ENCODE measurements at regions not wholly inside any gene's neighbourhood (a gene's known extent, or its start where the extent isn't known, plus 50 kb on each side); places are given as distances from the start of the nearest gene placed in this dataset.
"Not testable (repeated sequence)": the region's sequence is repeated elsewhere in the genome, so short reads cannot be mapped to it uniquely, and the experiment has no call there.

DNA sequence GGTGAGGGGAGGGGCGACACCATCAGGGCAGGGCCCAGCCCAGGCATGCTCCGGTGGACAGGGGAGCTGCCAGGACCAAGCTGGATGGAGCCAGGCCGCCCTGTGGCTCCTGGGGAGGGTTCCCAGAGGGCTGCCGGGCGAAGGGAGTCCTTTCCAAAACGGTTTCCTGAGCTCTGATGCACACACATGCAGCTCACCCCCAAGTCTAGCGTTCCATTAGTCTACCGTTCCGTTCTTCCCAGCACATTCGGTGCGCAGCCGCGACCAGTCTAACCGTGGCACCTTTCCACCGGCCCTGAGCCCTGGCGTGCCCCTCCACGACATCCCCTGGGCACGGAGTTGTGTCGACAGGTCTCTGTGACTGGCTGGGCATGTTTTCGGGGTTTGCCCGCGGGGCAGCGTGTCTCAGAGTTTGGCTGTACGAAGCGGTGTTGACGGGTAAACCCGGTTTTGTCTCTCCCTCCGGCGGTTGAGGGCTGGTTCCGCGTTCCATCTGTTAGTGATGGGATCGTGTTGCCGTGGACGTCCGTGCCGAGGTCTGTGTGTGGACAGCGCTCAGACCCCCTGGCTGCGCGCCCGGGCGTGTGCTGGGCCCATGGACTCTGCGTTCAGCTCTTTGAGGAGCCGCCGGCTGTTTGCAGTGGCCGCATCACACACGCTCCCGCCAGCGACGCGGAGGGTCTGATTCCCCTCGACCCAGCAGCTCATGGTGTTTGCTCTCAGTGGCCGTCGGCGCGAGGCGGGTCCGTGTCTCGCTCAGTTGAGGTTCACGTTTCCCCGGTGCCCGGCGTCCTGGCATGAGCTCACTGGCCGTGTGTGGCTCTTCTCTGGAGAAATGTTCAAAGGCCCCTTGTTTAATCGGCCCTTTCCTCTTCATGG lies 121.2 kb downstream of the IGLL1 start:
- Histone ChIP-seq H3K27ac (no peak overlapping the region), H3K4me3 (no peak overlapping the region)
- DNase-seq (ENCODE audit: low spot score), result no peak
- TF ChIP-seq, protein P1, sequence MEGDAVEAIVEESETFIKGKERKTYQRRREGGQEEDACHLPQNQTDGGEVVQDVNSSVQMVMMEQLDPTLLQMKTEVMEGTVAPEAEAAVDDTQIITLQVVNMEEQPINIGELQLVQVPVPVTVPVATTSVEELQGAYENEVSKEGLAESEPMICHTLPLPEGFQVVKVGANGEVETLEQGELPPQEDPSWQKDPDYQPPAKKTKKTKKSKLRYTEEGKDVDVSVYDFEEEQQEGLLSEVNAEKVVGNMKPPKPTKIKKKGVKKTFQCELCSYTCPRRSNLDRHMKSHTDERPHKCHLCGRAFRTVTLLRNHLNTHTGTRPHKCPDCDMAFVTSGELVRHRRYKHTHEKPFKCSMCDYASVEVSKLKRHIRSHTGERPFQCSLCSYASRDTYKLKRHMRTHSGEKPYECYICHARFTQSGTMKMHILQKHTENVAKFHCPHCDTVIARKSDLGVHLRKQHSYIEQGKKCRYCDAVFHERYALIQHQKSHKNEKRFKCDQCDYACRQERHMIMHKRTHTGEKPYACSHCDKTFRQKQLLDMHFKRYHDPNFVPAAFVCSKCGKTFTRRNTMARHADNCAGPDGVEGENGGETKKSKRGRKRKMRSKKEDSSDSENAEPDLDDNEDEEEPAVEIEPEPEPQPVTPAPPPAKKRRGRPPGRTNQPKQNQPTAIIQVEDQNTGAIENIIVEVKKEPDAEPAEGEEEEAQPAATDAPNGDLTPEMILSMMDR (IDR thresholded peaks at IDR 0.05), result no peak

DNA sequence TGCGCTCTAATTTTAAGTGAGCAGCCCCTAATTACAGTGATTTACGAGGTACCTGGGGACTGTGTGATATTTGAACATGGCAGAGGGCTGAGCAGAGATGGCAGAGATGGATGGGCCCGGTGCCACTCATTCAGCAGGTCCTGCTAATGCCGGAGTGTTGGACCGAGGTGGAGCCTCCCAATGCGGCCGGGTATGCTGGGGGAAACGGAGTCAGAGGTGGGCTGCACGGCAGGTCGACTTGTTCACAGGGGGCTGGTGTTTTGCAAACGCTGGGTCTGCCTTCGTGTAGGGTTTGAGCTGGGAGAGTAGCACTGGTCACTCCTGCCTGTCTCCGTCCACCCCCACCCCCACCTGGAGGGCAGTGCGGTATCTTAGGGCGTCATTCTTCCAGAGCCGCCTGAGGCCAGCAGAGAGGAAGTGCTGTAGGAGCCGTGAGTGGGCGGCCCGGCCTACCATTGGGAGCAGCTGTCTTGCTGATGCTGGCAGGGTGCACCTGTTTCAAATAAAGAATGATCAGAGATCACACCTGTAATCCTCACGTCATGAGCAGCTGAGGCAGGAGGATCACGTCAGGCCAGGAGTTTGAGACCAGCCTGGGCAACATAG lies 122.6 kb downstream of the IGLL1 start:
- TF ChIP-seq, protein P1 (IDR thresholded peaks at IDR 0.05), result no peak
- H3K27ac ChIP-seq, result no peak overlapping the region
- no peak overlapping the region for H3K4me3 ChIP-seq
- DNase-seq (ENCODE audit: low spot score), result no peak

DNA sequence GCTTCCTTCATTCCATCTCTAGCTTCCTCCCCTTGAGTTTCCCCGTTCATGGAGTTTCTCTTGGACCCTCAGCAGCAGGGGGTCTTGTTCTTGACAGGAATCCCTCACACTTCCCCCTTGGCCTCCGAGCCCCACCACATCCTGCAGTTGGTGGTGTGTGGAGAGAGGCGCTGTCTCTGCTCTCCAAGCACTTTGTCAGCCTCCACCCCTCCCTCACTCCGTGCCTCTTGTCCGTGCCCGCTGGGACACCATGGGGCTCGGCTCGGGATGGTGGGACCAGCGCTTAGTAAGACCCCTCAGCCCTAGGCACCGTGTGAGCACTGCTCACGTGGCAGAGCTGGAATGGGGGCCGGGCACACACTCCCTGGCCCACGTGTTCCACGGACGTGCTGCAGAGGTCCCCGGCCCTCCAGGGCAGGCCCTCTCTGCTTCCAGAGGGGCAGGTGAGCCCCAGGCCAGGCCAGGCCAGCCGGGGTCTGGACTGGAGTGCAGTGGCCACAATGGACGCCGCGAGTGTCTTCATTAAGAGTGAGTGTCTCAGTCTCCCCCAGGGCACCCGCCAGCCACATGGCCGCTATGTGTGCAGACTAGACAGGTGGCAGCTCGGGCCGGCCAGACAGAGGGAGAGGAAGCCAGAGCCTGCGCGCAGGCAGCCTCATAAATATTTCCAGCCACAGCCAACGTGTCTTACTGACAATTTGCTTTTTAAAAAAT lies 123.3 kb downstream of the IGLL1 start:
- H3K27ac ChIP-seq; H3K4me3 ChIP-seq; DNase-seq (ENCODE audit: low spot score): not testable (repeated sequence)

DNA sequence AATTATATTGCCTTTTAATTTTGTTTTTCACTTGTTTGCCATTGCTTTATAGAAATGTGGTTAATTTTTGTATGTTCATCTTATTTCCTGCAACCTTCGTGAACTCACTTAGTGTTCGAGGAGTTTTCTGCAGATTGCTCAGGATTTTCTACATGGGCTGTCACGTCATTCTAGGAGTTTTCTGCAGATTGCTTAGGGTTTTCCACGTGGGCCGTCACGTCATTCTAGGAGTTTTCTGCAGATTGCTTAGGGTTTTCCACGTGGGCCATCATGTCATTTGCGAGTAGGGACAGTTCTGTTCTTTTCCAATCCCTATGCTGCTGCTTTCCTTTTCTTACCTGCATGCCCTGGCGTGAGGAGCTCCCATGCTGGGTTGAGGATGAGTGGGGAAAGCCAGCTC lies 125.7 kb downstream of the IGLL1 start:
- H3K4me3 ChIP-seq; H3K27ac ChIP-seq; DNase-seq (ENCODE audit: low spot score): not testable (repeated sequence)

DNA sequence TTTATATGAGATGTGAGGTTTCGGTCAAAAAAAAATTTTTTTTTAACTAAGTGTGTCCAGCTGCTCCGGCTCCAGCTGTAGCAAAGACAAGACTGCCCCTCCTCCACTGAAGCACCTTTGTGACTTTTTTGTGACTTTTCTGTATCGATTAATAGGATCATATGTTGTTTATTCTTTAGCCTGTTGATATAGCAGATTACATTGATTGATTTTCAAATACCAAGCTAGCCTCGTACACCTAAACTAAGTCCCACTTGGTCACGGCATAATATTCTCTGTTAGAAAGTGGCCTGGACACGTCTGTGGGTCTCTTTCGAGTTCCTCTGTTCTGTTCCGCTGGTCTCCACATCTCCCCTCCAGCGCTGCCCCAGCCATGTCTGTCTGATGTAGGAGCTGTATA lies 126.8 kb downstream of the IGLL1 start:
- Histone ChIP-seq H3K4me3 (no peak overlapping the region), H3K27ac (no peak overlapping the region)
- no peak for DNase-seq (ENCODE audit: low spot score)
- TF ChIP-seq, protein P1 (IDR thresholded peaks at IDR 0.05), result no peak

DNA sequence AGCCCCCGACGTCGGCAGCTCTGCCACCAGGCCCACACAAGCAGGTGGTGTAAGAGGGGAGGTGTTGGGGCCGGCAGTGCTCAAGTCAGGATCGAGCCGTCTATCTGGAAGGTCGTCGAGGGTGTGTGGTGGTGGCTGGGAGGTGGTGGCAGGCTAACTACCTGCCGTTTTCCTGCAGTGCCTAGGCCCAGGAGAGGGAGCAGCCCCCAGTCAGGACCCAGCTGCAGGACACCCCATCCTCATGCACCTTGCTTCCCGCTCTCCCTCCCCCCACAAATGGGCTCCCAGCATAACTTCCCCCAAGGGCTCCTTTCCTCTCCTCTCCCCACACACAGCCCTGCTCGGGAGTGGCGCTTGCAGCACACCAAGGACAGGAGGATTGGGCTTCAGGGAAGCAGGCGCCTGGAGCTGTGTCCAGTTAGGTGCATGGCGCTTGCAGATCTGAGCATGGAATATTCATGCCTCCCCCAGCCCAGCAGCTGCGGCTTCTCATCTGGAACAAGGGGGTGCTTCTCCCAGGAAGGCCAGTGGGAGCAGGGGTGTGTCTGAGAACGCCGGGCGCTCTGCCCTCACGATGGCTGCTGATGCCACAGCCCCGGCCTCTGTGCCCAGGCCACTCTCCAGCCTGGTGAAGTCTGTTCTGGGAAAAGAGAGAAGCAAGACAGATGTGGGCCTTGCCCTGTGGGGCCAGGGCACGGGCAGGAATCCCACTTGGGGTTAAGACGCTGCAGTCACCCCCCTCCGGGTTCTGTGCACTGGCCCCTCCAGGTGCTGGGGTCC lies 127.7 kb downstream of the IGLL1 start:
- Histone ChIP-seq H3K27ac (no peak overlapping the region), H3K4me3 (no peak overlapping the region)
- no peak for DNase-seq (ENCODE audit: low spot score)
- TF ChIP-seq, protein P1 (IDR thresholded peaks at IDR 0.05), result no peak

DNA sequence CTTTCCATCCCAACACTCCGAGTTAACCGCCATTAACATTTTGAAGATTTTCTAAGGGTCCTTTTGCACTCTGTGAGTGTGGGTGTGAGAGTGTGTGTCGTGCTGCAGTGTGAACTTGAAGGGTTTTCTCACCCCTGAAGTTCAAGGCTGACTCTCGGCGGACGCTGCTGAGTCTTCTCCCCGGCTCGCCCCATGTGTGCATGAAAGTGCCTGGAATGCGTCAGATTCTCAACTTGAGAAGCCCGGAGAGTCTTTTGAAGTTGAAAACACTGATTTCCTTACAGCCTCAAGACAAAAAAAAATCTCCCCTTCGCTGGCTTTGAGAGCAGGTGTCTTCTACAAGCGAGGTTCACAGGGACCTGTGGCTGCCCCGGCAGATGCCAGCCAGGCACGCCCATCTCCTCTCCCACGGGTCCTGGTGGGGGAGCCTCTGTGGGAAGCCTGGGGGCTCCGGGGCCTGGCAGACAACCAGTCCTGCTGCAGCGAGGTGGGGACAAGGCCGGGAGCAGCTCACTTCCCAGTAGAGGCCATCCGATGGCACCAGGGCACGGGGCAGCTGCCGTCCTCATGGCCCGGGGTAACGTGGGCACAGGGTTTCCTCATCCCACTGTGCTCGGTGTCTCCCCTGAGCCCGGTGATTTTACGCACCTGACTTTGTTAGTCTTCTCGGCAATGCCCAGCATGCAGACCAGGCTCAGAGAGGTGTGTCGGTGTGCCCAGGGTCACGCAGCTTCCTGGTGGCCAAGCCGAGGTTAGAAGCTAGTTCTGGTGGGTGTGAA lies 128.4 kb downstream of the IGLL1 start:
- DNase-seq (ENCODE audit: low spot score); H3K27ac ChIP-seq; H3K4me3 ChIP-seq: not testable (repeated sequence)

DNA sequence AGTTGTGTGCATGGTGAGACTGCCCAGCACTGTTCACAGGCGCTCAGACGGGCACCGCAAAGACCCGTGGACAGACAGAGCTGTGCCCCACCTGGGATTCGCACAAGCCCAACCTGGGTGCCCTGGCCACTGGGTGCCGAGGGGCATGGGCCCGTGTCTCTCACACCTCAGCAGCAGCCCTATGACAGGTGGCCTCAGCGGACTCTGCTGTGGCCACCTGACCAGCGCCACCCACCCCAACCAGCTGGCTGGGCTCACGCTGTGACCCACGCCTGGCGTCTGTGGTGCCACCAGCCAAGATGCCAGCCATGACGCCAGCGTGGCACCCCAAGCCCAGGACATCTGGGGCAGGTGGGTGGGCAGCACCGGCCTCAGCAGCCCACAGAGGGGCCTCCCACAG lies 129.3 kb downstream of the IGLL1 start:
- not testable (repeated sequence) for H3K27ac ChIP-seq; DNase-seq (ENCODE audit: low spot score); H3K4me3 ChIP-seq

Measured in coronary artery (tissue), 2 donors.